SK-N-SH treated with all-trans-retinoic acid at 6 μM for 48 hours (cell line): ENCODE measurements at regions not wholly inside any gene's neighbourhood (a gene's known extent, or its start where the extent isn't known, plus 50 kb on each side); places are given as distances from the start of the nearest gene placed in this dataset.
A peak's percentile ranks its signal among the peaks of the same experiment; 100 is the strongest.

Experiments
- ATAC-seq: fragments of 200-7000 bp; cut with Tn5 transposase; 3 replicates; pipeline ENCODE4 v1.9.1; 2020; ENCODE audit warnings: mild to moderate bottlenecking, moderate library complexity
- ARNTL ChIP-seq: fragments of 450-650 bp; formaldehyde crosslinking; IDR thresholded peaks from 2 replicates; pipeline ENCODE4 v1.5.0; 2020; ENCODE audit warnings: low read depth, mild to moderate bottlenecking, moderate library complexity, borderline replicate concordance
- BACH2 ChIP-seq: fragments of 250-450 bp; sonication (Bioruptor Pico); IDR thresholded peaks from 2 replicates; pipeline ENCODE4 v1.9.0; 2021; ENCODE audit warnings: mild to moderate bottlenecking, borderline replicate concordance
- CREB5 ChIP-seq: fragments of 250-450 bp; sonication (Bioruptor Pico); IDR thresholded peaks from 2 replicates; pipeline ENCODE4 v1.5.1; 2020; ENCODE audit warnings: low read depth, mild to moderate bottlenecking, moderate library complexity
- CSDC2 ChIP-seq: fragments of 250-450 bp; sonication (Bioruptor Pico); IDR thresholded peaks from 2 replicates; pipeline ENCODE4 v1.5.0; 2020; ENCODE audit warnings: mild to moderate bottlenecking, moderate library complexity
- CSRNP3 ChIP-seq: fragments of 250-450 bp; sonication (Bioruptor Pico); IDR thresholded peaks from 2 replicates; pipeline ENCODE4 v1.5.1; 2021; ENCODE audit warnings: mild to moderate bottlenecking, moderate library complexity
- ESRRG ChIP-seq: fragments of 250-450 bp; sonication (Bioruptor Pico); IDR thresholded peaks from 2 replicates; pipeline ENCODE4 v1.6.1; 2021; ENCODE audit warnings: mild to moderate bottlenecking
- GLIS3 ChIP-seq: fragments of 250-450 bp; sonication (Bioruptor Pico); IDR thresholded peaks from 2 replicates; pipeline ENCODE4 v1.5.0; 2020; ENCODE audit warnings: mild to moderate bottlenecking, moderate library complexity
- ISL1 ChIP-seq: fragments of 250-450 bp; sonication (Bioruptor Pico); IDR thresholded peaks from 2 replicates; pipeline ENCODE4 v2.1.2; 2022; ENCODE audit warnings: mild to moderate bottlenecking, moderate library complexity
- OSR1 ChIP-seq: fragments of 250-450 bp; sonication (Bioruptor Pico); IDR thresholded peaks from 2 replicates; pipeline ENCODE4 v1.8.0; 2022; ENCODE audit warnings: moderate library complexity, mild to moderate bottlenecking, inconsistent platforms
- POU6F1 ChIP-seq: fragments of 250-450 bp; sonication (Bioruptor Pico); IDR thresholded peaks from 2 replicates; pipeline ENCODE4 v1.8.0; 2021; ENCODE audit warnings: low read depth, mild to moderate bottlenecking, moderate library complexity, borderline replicate concordance
- PPARA ChIP-seq: fragments of 250-450 bp; sonication (Bioruptor Pico); IDR thresholded peaks from 2 replicates; pipeline ENCODE4 v1.5.0; 2020; ENCODE audit warnings: mild to moderate bottlenecking, borderline replicate concordance
- RARB ChIP-seq: fragments of 250-450 bp; sonication (Bioruptor Pico); IDR thresholded peaks from 2 replicates; pipeline ENCODE4 v1.8.0; 2021; ENCODE audit warnings: mild to moderate bottlenecking, moderate library complexity
- SNAI2 ChIP-seq: fragments of 250-450 bp; sonication (Bioruptor Pico); IDR thresholded peaks from 2 replicates; pipeline ENCODE4 v1.5.0; 2020; ENCODE audit warnings: mild to moderate bottlenecking, moderate library complexity
- TCF4 ChIP-seq: fragments of 250-450 bp; sonication (Bioruptor Pico); IDR thresholded peaks from 2 replicates; pipeline ENCODE4 v1.8.0; 2021; ENCODE audit warnings: mild to moderate bottlenecking, moderate library complexity, borderline replicate concordance
- TOX ChIP-seq: fragments of 250-450 bp; sonication (Bioruptor Pico); IDR thresholded peaks from 2 replicates; pipeline ENCODE4 v1.8.0; 2021; ENCODE audit warnings: mild to moderate bottlenecking, moderate library complexity, borderline replicate concordance
- TSHZ2 ChIP-seq: fragments of 250-450 bp; sonication (Bioruptor Pico); IDR thresholded peaks from 2 replicates; pipeline ENCODE4 v1.5.0; 2020; ENCODE audit warnings: mild to moderate bottlenecking, moderate library complexity
- ZFP3 ChIP-seq: fragments of 250-450 bp; sonication (Bioruptor Pico); IDR thresholded peaks from 2 replicates; pipeline ENCODE4 v1.5.0; 2020; ENCODE audit warnings: mild to moderate bottlenecking, moderate library complexity
- ZFP30 ChIP-seq: fragments of 450-650 bp; formaldehyde crosslinking; IDR thresholded peaks from 2 replicates; pipeline ENCODE4 v1.5.0; 2022; ENCODE audit warnings: mild to moderate bottlenecking, moderate library complexity
- ZNF70 ChIP-seq: fragments of 450-650 bp; formaldehyde crosslinking; IDR thresholded peaks from 2 replicates; pipeline ENCODE4 v1.5.0; 2020; ENCODE audit warnings: mild to moderate bottlenecking, moderate library complexity

GRCh38 chr13:22428188-22428828 lies 752.5 kb upstream of the SGCG start:
- TF ChIP-seq TCF4 = peak; percentile 37; the same call in 1 of the 2 replicates
- TF ChIP-seq POU6F1 (CRISPR knock-in tag) = no peak
- no peak for TF ChIP-seq ESRRG (CRISPR knock-in tag)

GRCh38 chr13:22432690-22433089 lies 748.1 kb upstream of the SGCG start:
- no peak for TF ChIP-seq CREB5 (CRISPR knock-in tag)
- TF ChIP-seq CSDC2 (CRISPR knock-in tag) = no peak
- no peak for TF ChIP-seq OSR1 (CRISPR knock-in tag)
- no peak for TF ChIP-seq CSRNP3 (CRISPR knock-in tag)
- no peak for TF ChIP-seq ESRRG (CRISPR knock-in tag)
- no peak for TF ChIP-seq TSHZ2 (CRISPR knock-in tag)
- no peak for TF ChIP-seq SNAI2 (CRISPR knock-in tag)
- TF ChIP-seq ZFP3 (CRISPR knock-in tag) = no peak
- no peak for TF ChIP-seq GLIS3 (CRISPR knock-in tag)
- TF ChIP-seq ZNF70 (CRISPR knock-in tag) = no peak
- no peak for TF ChIP-seq RARB (CRISPR knock-in tag)
- no peak for TF ChIP-seq TCF4
- no peak for TF ChIP-seq TOX (CRISPR knock-in tag)
- no peak for TF ChIP-seq PPARA (CRISPR knock-in tag)
- TF ChIP-seq ZFP30 (CRISPR knock-in tag) = no peak
- TF ChIP-seq POU6F1 (CRISPR knock-in tag) = no peak
- TF ChIP-seq BACH2 (CRISPR knock-in tag) = no peak
- TF ChIP-seq ARNTL = no peak
- no peak for ATAC-seq

More at GRCh38 chr13:22428188-22428828, 752.5 kb upstream of the SGCG start:
- ATAC-seq = no peak

GRCh38 chr13:22447132-22447886 lies 733.5 kb upstream of the SGCG start:
- TF ChIP-seq ISL1 (CRISPR knock-in tag) (no peak), TCF4 (no peak), OSR1 (CRISPR knock-in tag) (no peak), TOX (CRISPR knock-in tag) (no peak)
- no peak for ATAC-seq
